ENCODE measurements at regions not wholly inside any gene's neighbourhood (a gene's known extent, or its start where the extent isn't known, plus 50 kb on each side); places are given as distances from the start of the nearest gene placed in this dataset.

DNA sequence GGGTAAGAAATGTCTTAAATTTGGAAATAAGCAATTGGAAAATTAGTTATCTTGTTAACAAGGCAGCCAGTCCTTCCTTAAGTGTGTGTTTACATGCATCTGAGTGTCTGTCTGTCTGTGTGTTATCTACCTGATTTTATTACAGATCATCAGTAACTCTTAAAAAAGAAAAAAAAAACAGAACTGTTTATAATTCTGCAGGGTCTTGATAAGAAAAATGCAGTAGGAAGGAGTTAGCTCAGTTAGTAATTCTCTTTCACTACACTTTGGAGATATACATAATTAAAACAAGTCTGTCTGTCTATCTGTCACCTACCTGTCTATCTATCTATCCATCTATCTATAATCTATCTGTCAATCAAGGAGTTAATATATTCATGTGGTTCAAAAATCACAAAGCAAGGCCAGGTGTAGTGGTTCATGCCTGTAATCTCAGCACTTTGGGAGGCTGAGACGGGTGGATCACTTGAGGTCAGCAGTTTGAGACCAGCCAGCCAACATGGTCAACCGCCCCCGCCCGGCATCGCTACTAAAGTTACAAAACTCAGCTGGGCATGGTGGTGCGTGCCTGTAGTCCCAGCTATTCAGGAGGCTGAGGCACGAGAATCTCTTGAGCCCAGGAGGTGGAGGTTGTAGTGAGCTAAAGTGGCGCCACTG lies 135.5 kb upstream of the SGO1 start:
- TF ChIP-seq, protein P1, sequence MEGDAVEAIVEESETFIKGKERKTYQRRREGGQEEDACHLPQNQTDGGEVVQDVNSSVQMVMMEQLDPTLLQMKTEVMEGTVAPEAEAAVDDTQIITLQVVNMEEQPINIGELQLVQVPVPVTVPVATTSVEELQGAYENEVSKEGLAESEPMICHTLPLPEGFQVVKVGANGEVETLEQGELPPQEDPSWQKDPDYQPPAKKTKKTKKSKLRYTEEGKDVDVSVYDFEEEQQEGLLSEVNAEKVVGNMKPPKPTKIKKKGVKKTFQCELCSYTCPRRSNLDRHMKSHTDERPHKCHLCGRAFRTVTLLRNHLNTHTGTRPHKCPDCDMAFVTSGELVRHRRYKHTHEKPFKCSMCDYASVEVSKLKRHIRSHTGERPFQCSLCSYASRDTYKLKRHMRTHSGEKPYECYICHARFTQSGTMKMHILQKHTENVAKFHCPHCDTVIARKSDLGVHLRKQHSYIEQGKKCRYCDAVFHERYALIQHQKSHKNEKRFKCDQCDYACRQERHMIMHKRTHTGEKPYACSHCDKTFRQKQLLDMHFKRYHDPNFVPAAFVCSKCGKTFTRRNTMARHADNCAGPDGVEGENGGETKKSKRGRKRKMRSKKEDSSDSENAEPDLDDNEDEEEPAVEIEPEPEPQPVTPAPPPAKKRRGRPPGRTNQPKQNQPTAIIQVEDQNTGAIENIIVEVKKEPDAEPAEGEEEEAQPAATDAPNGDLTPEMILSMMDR (IDR thresholded peaks at IDR 0.05): no peak
- TF ChIP-seq POLR2A (IDR thresholded peaks at IDR 0.05): no peak

All from testis (tissue), 2 donors.